Astrocyte (in vitro differentiated cells and primary cell): ENCODE measurements at regions not wholly inside any gene's neighbourhood (a gene's known extent, or its start where the extent isn't known, plus 50 kb on each side); places are given as distances from the start of the nearest gene placed in this dataset.

Source experiments
- DNase-seq: peaks from one replicate; pipeline ENCODE4 v3.0.0-alpha.2; 2010; ENCODE audit warnings: low read depth
- FAIRE-seq: peaks from 2 replicates; lab custom pipeline; 2011; peaks lifted over from hg19 to GRCh38; lab: Jason Lieb, UNC
- H2AFZ ChIP-seq: 2 replicates; pipeline ENCODE4 v1.6.0; 2012; ENCODE audit warnings: low read depth, low read length, inconsistent platforms
- H3K27ac ChIP-seq: 2 replicates; pipeline ENCODE4 v1.5.1; 2011; ENCODE audit warnings: low read depth, low read length, inconsistent platforms
- H3K27me3 ChIP-seq: 2 replicates; pipeline ENCODE4 v1.6.0; 2011; ENCODE audit warnings: low read length, inconsistent platforms; ENCODE audit not compliant: insufficient read depth
- H3K36me3 ChIP-seq: 2 replicates; pipeline ENCODE4 v1.5.1; 2011; ENCODE audit warnings: low read length, inconsistent platforms; ENCODE audit not compliant: insufficient read depth
- H3K4me1 ChIP-seq: 2 replicates; pipeline ENCODE4 v1.5.1; 2011; ENCODE audit warnings: low read length, inconsistent platforms; ENCODE audit not compliant: insufficient read depth
- H3K4me2 ChIP-seq: 2 replicates; pipeline ENCODE4 v1.6.0; 2012; ENCODE audit warnings: low read length, inconsistent platforms
- H3K4me3 ChIP-seq: 2 replicates; pipeline ENCODE4 v1.5.1; 2011; ENCODE audit warnings: low read depth, mild to moderate bottlenecking, low read length, inconsistent platforms; ENCODE audit not compliant: insufficient read depth
- H3K79me2 ChIP-seq: 2 replicates; pipeline ENCODE4 v1.6.0; 2012; ENCODE audit warnings: mild to moderate bottlenecking, low read length, inconsistent platforms; ENCODE audit not compliant: insufficient read depth
- H3K9ac ChIP-seq: 2 replicates; pipeline ENCODE4 v1.6.0; 2012; ENCODE audit warnings: mild to moderate bottlenecking, low read length, inconsistent platforms
- H3K9me3 ChIP-seq: 2 replicates; pipeline ENCODE4 v1.5.1; 2012; ENCODE audit warnings: low read depth, mild to moderate bottlenecking, low read length, inconsistent platforms; ENCODE audit not compliant: insufficient read depth
- H4K20me1 ChIP-seq: 2 replicates; pipeline ENCODE4 v1.6.0; 2012; ENCODE audit warnings: low read length, inconsistent platforms; ENCODE audit not compliant: insufficient read depth
- H3K27ac Mint-ChIP-seq: one replicate; pipeline ENCODE4 v1.8.0; 2021; ENCODE audit warnings: mild to moderate bottlenecking, mixed read lengths; ENCODE audit not compliant: unreplicated experiment
- H3K27me3 Mint-ChIP-seq: one replicate; pipeline ENCODE4 v1.8.0; 2021; ENCODE audit warnings: low read depth, mixed read lengths; ENCODE audit not compliant: unreplicated experiment
- H3K36me3 Mint-ChIP-seq: one replicate; pipeline ENCODE4 v1.8.0; 2021; ENCODE audit warnings: low read depth, mixed read lengths; ENCODE audit not compliant: unreplicated experiment
- H3K4me1 Mint-ChIP-seq: one replicate; pipeline ENCODE4 v1.8.0; 2021; ENCODE audit warnings: low read depth, mixed read lengths; ENCODE audit not compliant: unreplicated experiment
- H3K4me3 Mint-ChIP-seq: one replicate; pipeline ENCODE4 v1.8.0; 2021; ENCODE audit warnings: mild to moderate bottlenecking, moderate library complexity, mixed read lengths; ENCODE audit not compliant: unreplicated experiment
- H3K9me3 Mint-ChIP-seq: one replicate; pipeline ENCODE4 v1.8.0; 2021; ENCODE audit warnings: mild to moderate bottlenecking, mixed read lengths; ENCODE audit not compliant: unreplicated experiment
- EZH2 ChIP-seq: IDR thresholded peaks from 2 replicates; pipeline ENCODE4 v1.6.1; 2012; ENCODE audit warnings: mild to moderate bottlenecking, low read length, inconsistent platforms; ENCODE audit not compliant: insufficient read depth
- TF ChIP-seq, protein P1 (sequence below): IDR thresholded peaks from 2 replicates; pipeline ENCODE4 v1.5.1; 2011; ENCODE audit warnings: low read depth, mild to moderate bottlenecking, inconsistent platforms, low read length, moderate library complexity; ENCODE audit not compliant: insufficient read depth

DNA sequence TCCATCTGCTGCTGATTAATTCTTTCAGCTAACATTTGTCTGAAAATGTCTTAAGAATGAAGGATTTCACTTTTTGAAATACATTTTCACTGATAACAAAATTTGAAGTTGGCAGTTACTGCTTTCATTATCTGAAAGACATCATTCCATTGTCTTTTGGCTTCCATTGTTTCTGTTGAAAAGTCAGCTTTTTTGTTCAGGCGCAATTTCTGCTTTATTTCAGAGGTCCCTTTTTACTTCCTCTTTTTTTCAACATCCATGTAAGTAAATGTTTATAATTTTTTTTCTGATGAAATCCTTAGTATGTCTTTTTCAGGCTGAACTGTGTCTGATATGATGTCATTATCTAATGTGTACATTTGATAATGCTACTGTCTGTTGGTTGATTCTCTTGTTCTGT lies 184.2 kb downstream of the RND3 start:
- Mint-ChIP-seq H3K9me3 (peaks cover 12% of the 10 kb centered on the region), H3K4me3 (no peak overlapping the region), H3K4me1 (no peaks in the 10 kb centered on the region), H3K27ac (no peak overlapping the region), H3K36me3 (no peaks in the 10 kb centered on the region), H3K27me3 (no peaks in the 10 kb centered on the region)
- Histone ChIP-seq H4K20me1 (no peaks in the 10 kb centered on the region), H2AFZ (no peak overlapping the region), H3K79me2 (no peaks in the 10 kb centered on the region), H3K27me3 (no peaks in the 10 kb centered on the region), H3K9ac (no peak overlapping the region), H3K9me3 (peaks cover 8% of the 10 kb centered on the region), H3K4me3 (no peak overlapping the region), H3K4me2 (no peak overlapping the region), H3K36me3 (no peaks in the 10 kb centered on the region), H3K27ac (no peak overlapping the region), H3K4me1 (no peaks in the 10 kb centered on the region)
- FAIRE-seq (no peak), DNase-seq (peak; percentile 10)
- TF ChIP-seq, protein P1, sequence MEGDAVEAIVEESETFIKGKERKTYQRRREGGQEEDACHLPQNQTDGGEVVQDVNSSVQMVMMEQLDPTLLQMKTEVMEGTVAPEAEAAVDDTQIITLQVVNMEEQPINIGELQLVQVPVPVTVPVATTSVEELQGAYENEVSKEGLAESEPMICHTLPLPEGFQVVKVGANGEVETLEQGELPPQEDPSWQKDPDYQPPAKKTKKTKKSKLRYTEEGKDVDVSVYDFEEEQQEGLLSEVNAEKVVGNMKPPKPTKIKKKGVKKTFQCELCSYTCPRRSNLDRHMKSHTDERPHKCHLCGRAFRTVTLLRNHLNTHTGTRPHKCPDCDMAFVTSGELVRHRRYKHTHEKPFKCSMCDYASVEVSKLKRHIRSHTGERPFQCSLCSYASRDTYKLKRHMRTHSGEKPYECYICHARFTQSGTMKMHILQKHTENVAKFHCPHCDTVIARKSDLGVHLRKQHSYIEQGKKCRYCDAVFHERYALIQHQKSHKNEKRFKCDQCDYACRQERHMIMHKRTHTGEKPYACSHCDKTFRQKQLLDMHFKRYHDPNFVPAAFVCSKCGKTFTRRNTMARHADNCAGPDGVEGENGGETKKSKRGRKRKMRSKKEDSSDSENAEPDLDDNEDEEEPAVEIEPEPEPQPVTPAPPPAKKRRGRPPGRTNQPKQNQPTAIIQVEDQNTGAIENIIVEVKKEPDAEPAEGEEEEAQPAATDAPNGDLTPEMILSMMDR: no peak
- no peak for TF ChIP-seq EZH2

DNA sequence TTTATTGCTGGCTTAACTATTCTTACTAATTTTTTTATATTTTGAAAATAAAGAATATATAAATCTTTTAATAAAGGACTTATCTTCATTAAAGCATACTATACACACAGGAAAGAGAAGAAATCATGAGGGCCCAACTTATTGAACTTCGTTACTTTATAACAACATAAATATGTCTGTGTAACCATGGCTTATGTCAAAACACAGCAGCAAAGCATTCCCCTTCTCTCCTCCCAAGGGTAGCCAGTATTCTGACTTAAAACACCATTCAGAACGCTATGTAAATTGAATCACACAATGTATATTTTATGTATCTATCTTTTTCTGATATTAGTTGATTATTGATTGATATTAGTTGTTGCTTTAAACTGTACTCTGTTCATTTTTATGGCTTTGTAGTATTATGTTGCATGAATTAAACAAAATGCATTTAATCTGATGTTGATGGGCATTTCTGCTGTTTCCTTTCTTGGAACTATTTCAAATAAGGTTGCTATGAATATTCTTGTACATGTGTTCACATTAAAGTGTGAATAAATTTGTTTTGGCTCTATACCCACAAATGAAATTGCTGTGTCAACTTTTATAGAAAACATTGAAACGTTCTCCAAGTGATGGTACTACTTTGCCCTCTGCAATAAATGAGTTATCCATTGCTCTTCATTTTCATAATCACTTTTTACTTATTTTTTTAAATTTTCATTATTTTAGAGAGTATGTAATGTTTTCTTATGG lies 188.7 kb downstream of the RND3 start:
- Histone ChIP-seq H3K4me2 (no peak overlapping the region), H3K4me1 (peaks cover 4% of the 10 kb centered on the region), H2AFZ (no peak overlapping the region), H3K36me3 (no peaks in the 10 kb centered on the region), H3K9ac (no peak overlapping the region), H3K27me3 (no peaks in the 10 kb centered on the region), H3K27ac (no peak overlapping the region), H4K20me1 (no peaks in the 10 kb centered on the region), H3K4me3 (no peak overlapping the region), H3K79me2 (no peaks in the 10 kb centered on the region), H3K9me3 (peaks cover 3% of the 10 kb centered on the region)
- Mint-ChIP-seq H3K9me3 (peaks cover 7% of the 10 kb centered on the region), H3K4me1 (no peaks in the 10 kb centered on the region), H3K27me3 (no peaks in the 10 kb centered on the region), H3K27ac (no peak overlapping the region), H3K36me3 (no peaks in the 10 kb centered on the region), H3K4me3 (no peak overlapping the region)
- no peak for TF ChIP-seq EZH2
- TF ChIP-seq, protein P1: no peak
- DNase-seq: no peak
- no peak for FAIRE-seq

DNA sequence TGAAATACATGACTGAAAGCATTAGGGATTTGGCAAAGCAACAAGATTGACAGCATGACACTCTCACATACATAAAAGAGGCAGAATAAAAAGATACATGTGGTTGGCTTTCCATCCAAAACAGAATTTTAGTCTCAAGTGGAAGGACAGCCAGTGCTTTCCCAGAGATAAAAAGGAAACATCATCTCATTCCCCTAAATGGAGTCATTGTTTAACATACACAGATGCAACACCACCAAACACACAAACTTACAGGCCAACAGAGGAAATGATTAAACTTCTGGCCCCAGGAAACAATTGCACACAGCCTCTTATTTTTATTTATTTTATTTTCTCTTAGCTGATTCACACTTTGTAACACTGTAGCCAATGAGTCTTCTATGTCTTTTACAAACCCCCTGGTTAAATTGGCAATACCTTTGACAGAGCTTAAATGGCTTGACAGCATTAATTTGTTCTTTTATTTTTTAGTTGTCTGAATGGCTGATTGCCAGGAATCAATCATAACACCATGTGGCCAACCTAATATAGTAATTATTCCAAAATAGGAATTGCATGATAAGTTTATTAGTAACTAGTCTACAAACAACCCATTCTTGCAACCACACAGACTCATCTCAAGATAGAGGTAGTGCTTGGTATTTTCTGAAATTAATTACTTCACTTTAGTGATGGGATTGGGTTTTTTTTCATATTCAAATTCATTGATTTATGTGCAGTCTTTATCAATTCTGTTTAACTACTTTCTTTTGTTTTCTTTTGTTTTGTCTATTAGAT lies 190.5 kb downstream of the RND3 start:
- Mint-ChIP-seq H3K9me3 (no peaks in the 10 kb centered on the region), H3K4me3 (no peak overlapping the region), H3K4me1 (peaks cover 5% of the 10 kb centered on the region), H3K27me3 (no peaks in the 10 kb centered on the region), H3K36me3 (no peaks in the 10 kb centered on the region), H3K27ac (no peak overlapping the region)
- Histone ChIP-seq H3K9ac (no peak overlapping the region), H2AFZ (no peak overlapping the region), H4K20me1 (no peaks in the 10 kb centered on the region), H3K4me3 (no peak overlapping the region), H3K27me3 (no peaks in the 10 kb centered on the region), H3K27ac (no peak overlapping the region), H3K4me2 (no peak overlapping the region), H3K36me3 (no peaks in the 10 kb centered on the region), H3K4me1 (peaks cover 4% of the 10 kb centered on the region), H3K79me2 (no peaks in the 10 kb centered on the region), H3K9me3 (no peaks in the 10 kb centered on the region)
- FAIRE-seq: peak; percentile 60
- DNase-seq: peak; percentile 31
- TF ChIP-seq EZH2: no peak
- TF ChIP-seq, protein P1: no peak
